Epithelial cell of proximal tubule (primary cell): ENCODE measurements at regions not wholly inside any gene's neighbourhood (a gene's known extent, or its start where the extent isn't known, plus 50 kb on each side); places are given as distances from the start of the nearest gene placed in this dataset.
"Not testable (repeated sequence)": the region's sequence is repeated elsewhere in the genome, so short reads cannot be mapped to it uniquely, and the experiment has no call there.

Source experiments
- DNase-seq: peaks from one replicate; pipeline ENCODE4 v3.0.0-alpha.2; 2011; ENCODE audit warnings: low read depth
- H3K4me3 ChIP-seq: 2 replicates; pipeline ENCODE4 v1.5.1; 2011; ENCODE audit warnings: low read depth, mild to moderate bottlenecking, low read length
- CTCF ChIP-seq: conservative IDR thresholded peaks from 2 replicates; pipeline ENCODE4 v1.5.1; 2012; ENCODE audit warnings: low read depth, mild to moderate bottlenecking, low read length

- no peak for DNase-seq
- TF ChIP-seq CTCF, result no peak
- no peak overlapping the region for H3K4me3 ChIP-seq
Measured at GRCh38 chr11:59029366-59029889, 56.7 kb upstream of the GLYATL1B start.

GRCh38 chr11:59030037-59030436, 56.1 kb upstream of the GLYATL1B start:
- no peak for TF ChIP-seq CTCF
- DNase-seq, result no peak
- no peak overlapping the region for H3K4me3 ChIP-seq

GRCh38 chr11:59031746-59032145, 54.4 kb upstream of the GLYATL1B start:
- not testable (repeated sequence) for H3K4me3 ChIP-seq, DNase-seq
